ENCODE measurements at regions not wholly inside any gene's neighbourhood (a gene's known extent, or its start where the extent isn't known, plus 50 kb on each side); places are given as distances from the start of the nearest gene placed in this dataset.

GRCh38 chr21:35658242-35658641, 402.1 kb downstream of the SETD4 start:
- no peak for TF ChIP-seq FOS (IDR thresholded peaks at IDR 0.05; ENCODE audit: borderline replicate concordance, insufficient read depth, low read length)
- no peak for TF ChIP-seq EZH2 (IDR thresholded peaks at IDR 0.05; ENCODE audit: borderline replicate concordance, low read depth, low read length, severe bottlenecking)
- TF ChIP-seq MYC (IDR thresholded peaks at IDR 0.05; ENCODE audit: low read depth, low read length) = no peak
- no peak for TF ChIP-seq CTCF (IDR thresholded peaks at IDR 0.05; ENCODE audit: extremely low read depth in 1 of 2, insufficient read depth in 1 of 2, low read depth in 1 of 2, low read length in 2 of 2)
- no peak for TF ChIP-seq POLR2A (IDR thresholded peaks at IDR 0.05; ENCODE audit: low read depth, low read length)
- Histone ChIP-seq H3K4me1 (ENCODE audit: control insufficient read depth, extremely low read depth, insufficient read depth, low read length) (no peaks in the 10 kb centered on the region), H3K27ac (ENCODE audit: insufficient read depth, low read depth, low read length) (no peak overlapping the region), H3K9ac (replicated peaks; ENCODE audit: extremely low read depth, insufficient read depth, low read length) (no peak overlapping the region), H3K79me2 (ENCODE audit: control insufficient read depth, insufficient read depth, low read length) (no peaks in the 10 kb centered on the region), H3K27me3 (ENCODE audit: control insufficient read depth in 2 of 2, insufficient read depth in 2 of 2, low read length in 2 of 2) (peaks cover 0 to 16% of the 10 kb centered on the region in 2 experiments), H3K4me2 (ENCODE audit: insufficient read depth, low read length) (no peak overlapping the region), H3K36me3 (ENCODE audit: control insufficient read depth in 2 of 2, extremely low read depth in 1 of 2, insufficient read depth in 2 of 2, low read length in 2 of 2) (no peaks in the 10 kb centered on the region), H3K4me3 (replicated peaks in 1 of 3; ENCODE audit: insufficient read depth in 1 of 3, low read depth in 1 of 3, low read length in 3 of 3) (no peak overlapping the region), H4K20me1 (replicated peaks; ENCODE audit: control insufficient read depth, extremely low read depth, insufficient read depth, low read length) (no peaks in the 10 kb centered on the region), H3K9me1 (replicated peaks; ENCODE audit: control insufficient read depth, extremely low read depth, insufficient read depth, low read length) (no peaks in the 10 kb centered on the region), H3K9me3 (replicated peaks; ENCODE audit: control insufficient read depth, insufficient read depth, low read length) (no peaks in the 10 kb centered on the region), H2AFZ (ENCODE audit: low read depth, low read length) (no peak overlapping the region)
- intact Hi-C loops (cut with micrococcal nuclease) = no loop called here
- BruUV-seq (replicated peaks) = no TSS peak
- dilution Hi-C loops (cut with MboI; ENCODE audit: extremely low pct_ligation_motif_present, low sequenced_read_pairs) = no loop called here
- ChIA-PET POLR2A (no interaction called here), CTCF (no interaction called here)
- FAIRE-seq = no peak
- DNase-seq (ENCODE audit: low read depth, low spot score) = no peak

DNA sequence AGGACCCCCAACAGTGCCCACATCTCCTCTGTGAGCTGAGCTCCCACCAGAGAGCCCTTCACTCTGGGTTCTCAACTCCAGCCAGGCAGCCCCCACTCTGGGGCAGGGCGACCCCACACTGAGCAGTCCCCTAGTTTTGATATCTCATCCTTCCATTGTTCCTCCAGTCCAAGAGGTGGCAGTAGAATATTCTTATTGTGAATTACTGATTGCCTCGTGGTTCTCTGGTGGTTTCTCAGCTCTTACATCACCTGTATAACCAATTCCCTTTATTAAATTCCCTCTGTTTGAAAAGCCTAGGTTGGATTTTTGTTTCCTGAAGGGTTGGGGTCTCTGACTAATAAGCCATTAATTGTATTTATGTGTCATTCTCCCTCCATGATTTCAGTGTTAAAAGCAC, 407.5 kb downstream of the SETD4 start:
- peaks cover 2 to 12% of the 10 kb centered on the region in 2 experiments for H3K27me3 ChIP-seq (ENCODE audit: control insufficient read depth in 2 of 2, insufficient read depth in 2 of 2, low read length in 2 of 2)
- FAIRE-seq (no peak), DNase-seq (ENCODE audit: low read depth, low spot score) (no peak)
- no peak overlapping the region for H3K4me2 ChIP-seq (ENCODE audit: insufficient read depth, low read length)
- no peaks in the 10 kb centered on the region for H3K36me3 ChIP-seq (ENCODE audit: control insufficient read depth in 2 of 2, extremely low read depth in 1 of 2, insufficient read depth in 2 of 2, low read length in 2 of 2)
- no TSS peak for BruUV-seq (replicated peaks)
- ChIA-PET POLR2A (no interaction called here), CTCF (no interaction called here)
- H3K9me3 ChIP-seq (replicated peaks; ENCODE audit: control insufficient read depth, insufficient read depth, low read length) = no peaks in the 10 kb centered on the region
- no peak for TF ChIP-seq CTCF (IDR thresholded peaks at IDR 0.05; ENCODE audit: extremely low read depth in 1 of 2, insufficient read depth in 1 of 2, low read depth in 1 of 2, low read length in 2 of 2)
- no peak for TF ChIP-seq MAX (IDR thresholded peaks at IDR 0.05; ENCODE audit: insufficient read depth, insufficient read length)
- no peak for TF ChIP-seq POLR2AphosphoS5 (IDR thresholded peaks at IDR 0.05; ENCODE audit: insufficient read depth, low read depth, low read length)
- TF ChIP-seq MYC (IDR thresholded peaks at IDR 0.05; ENCODE audit: low read depth, low read length) = no peak
- H3K9ac ChIP-seq (replicated peaks; ENCODE audit: extremely low read depth, insufficient read depth, low read length) = no peak overlapping the region
- intact Hi-C loops (cut with micrococcal nuclease) = no loop called here
- no peaks in the 10 kb centered on the region for H3K79me2 ChIP-seq (ENCODE audit: control insufficient read depth, insufficient read depth, low read length)
- peaks cover 10% of the 10 kb centered on the region for H3K4me1 ChIP-seq (ENCODE audit: control insufficient read depth, extremely low read depth, insufficient read depth, low read length)
- H2AFZ ChIP-seq (ENCODE audit: low read depth, low read length) = no peak overlapping the region
- no peak overlapping the region for H3K27ac ChIP-seq (ENCODE audit: insufficient read depth, low read depth, low read length)
- no peaks in the 10 kb centered on the region for H3K9me1 ChIP-seq (replicated peaks; ENCODE audit: control insufficient read depth, extremely low read depth, insufficient read depth, low read length)
- dilution Hi-C loops (cut with MboI; ENCODE audit: extremely low pct_ligation_motif_present, low sequenced_read_pairs) = no loop called here
- no peak overlapping the region for H3K4me3 ChIP-seq (replicated peaks in 1 of 3; ENCODE audit: insufficient read depth in 1 of 3, low read depth in 1 of 3, low read length in 3 of 3)
- no peaks in the 10 kb centered on the region for H4K20me1 ChIP-seq (replicated peaks; ENCODE audit: control insufficient read depth, extremely low read depth, insufficient read depth, low read length)

All from endothelial cell of umbilical vein (primary cell).